ENCODE measurements at regions not wholly inside any gene's neighbourhood (a gene's known extent, or its start where the extent isn't known, plus 50 kb on each side); places are given as distances from the start of the nearest gene placed in this dataset.

DNA sequence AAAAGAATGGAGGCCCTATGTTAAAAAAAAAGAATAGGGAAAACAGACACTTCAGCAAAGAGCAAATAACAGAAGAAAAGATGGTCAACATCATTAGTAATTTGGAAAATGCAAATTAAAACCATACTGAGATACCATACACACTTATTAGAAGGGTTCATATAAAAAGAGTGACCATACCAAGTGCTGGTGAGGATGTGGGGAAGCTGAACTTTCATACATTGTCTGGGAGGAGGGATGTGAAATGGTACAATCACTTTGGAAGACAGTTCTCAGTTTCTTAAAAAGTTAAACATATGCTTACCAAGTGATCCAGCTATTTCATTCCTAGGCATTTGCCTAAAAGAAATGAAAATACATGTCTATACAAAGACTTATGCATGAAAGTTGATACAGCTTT is 194.4 kb downstream of the CXCL12 start:
- TF ChIP-seq TAF1 (IDR thresholded peaks at IDR 0.05; ENCODE audit: borderline replicate concordance, insufficient read depth, low read length) (no peak), POLR2AphosphoS5 (IDR thresholded peaks at IDR 0.05; ENCODE audit: low read depth, low read length) (no peak), SIN3A (IDR thresholded peaks at IDR 0.05; ENCODE audit: borderline replicate concordance, insufficient read depth, low read length) (no peak), FOXP2 (optimal IDR thresholded peaks at IDR 0.05; ENCODE audit: borderline replicate concordance, extremely low read depth, extremely low read length, insufficient read depth) (no peak)
- TF ChIP-seq, protein P1, sequence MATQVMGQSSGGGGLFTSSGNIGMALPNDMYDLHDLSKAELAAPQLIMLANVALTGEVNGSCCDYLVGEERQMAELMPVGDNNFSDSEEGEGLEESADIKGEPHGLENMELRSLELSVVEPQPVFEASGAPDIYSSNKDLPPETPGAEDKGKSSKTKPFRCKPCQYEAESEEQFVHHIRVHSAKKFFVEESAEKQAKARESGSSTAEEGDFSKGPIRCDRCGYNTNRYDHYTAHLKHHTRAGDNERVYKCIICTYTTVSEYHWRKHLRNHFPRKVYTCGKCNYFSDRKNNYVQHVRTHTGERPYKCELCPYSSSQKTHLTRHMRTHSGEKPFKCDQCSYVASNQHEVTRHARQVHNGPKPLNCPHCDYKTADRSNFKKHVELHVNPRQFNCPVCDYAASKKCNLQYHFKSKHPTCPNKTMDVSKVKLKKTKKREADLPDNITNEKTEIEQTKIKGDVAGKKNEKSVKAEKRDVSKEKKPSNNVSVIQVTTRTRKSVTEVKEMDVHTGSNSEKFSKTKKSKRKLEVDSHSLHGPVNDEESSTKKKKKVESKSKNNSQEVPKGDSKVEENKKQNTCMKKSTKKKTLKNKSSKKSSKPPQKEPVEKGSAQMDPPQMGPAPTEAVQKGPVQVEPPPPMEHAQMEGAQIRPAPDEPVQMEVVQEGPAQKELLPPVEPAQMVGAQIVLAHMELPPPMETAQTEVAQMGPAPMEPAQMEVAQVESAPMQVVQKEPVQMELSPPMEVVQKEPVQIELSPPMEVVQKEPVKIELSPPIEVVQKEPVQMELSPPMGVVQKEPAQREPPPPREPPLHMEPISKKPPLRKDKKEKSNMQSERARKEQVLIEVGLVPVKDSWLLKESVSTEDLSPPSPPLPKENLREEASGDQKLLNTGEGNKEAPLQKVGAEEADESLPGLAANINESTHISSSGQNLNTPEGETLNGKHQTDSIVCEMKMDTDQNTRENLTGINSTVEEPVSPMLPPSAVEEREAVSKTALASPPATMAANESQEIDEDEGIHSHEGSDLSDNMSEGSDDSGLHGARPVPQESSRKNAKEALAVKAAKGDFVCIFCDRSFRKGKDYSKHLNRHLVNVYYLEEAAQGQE (IDR thresholded peaks at IDR 0.05; ENCODE audit: insufficient read depth in 1 of 2, low read depth in 2 of 2, low read length in 2 of 2): no peak
